Suppressor macrophage treated with lipopolysaccharide for 1 hour (primary cell): ENCODE measurements at regions not wholly inside any gene's neighbourhood (a gene's known extent, or its start where the extent isn't known, plus 50 kb on each side); places are given as distances from the start of the nearest gene placed in this dataset.

Source experiments
- DNase-seq, 3 donors: peaks; one replicate each; pipeline ENCODE4 v3.0.0-alpha.2; 2020 to 2022

GRCh38 chr18:47458483-47458882 lies 207.0 kb upstream of the SKOR2 start:
- DNase-seq = no peak

- DNase-seq = no peak
Measured at GRCh38 chr18:47457614-47458013, 206.2 kb upstream of the SKOR2 start.

GRCh38 chr18:47453038-47453437 lies 201.6 kb upstream of the SKOR2 start:
- DNase-seq = no peak

GRCh38 chr18:47448956-47449355 lies 197.5 kb upstream of the SKOR2 start:
- DNase-seq = no peak

- no peak for DNase-seq
Measured at GRCh38 chr18:47441914-47442313, 190.5 kb upstream of the SKOR2 start.

GRCh38 chr18:47438001-47438400 lies 186.5 kb upstream of the SKOR2 start:
- no peak for DNase-seq

- no peak for DNase-seq
Measured at GRCh38 chr18:47436871-47437270, 185.4 kb upstream of the SKOR2 start.

GRCh38 chr18:47434214-47434746 lies 182.8 kb upstream of the SKOR2 start:
- no peak for DNase-seq

- DNase-seq = no peak
Measured at GRCh38 chr18:47427923-47428637, 176.6 kb upstream of the SKOR2 start.

- no peak for DNase-seq
Measured at GRCh38 chr18:47427072-47427471, 175.6 kb upstream of the SKOR2 start.

GRCh38 chr18:47425365-47425764 lies 173.9 kb upstream of the SKOR2 start:
- DNase-seq = no peak

- DNase-seq = peak in 1 of 3 donors; percentile 7
Measured at GRCh38 chr18:47422524-47422923, 171.1 kb upstream of the SKOR2 start.

GRCh38 chr18:47420130-47420529 lies 168.7 kb upstream of the SKOR2 start:
- DNase-seq = peak in 2 of 3 donors; percentile 3 to 7

- peak; percentile 44 to 70 (median 55) for DNase-seq
Measured at GRCh38 chr18:47418746-47419145, 167.3 kb upstream of the SKOR2 start.

- peak in 1 of 3 donors; percentile 5 for DNase-seq
Measured at GRCh38 chr18:47417807-47418206, 166.3 kb upstream of the SKOR2 start.

GRCh38 chr18:47415881-47416280 lies 164.4 kb upstream of the SKOR2 start:
- DNase-seq = peak; percentile 32 to 63 (median 47)

- DNase-seq = no peak
Measured at GRCh38 chr18:47413327-47413726, 161.9 kb upstream of the SKOR2 start.

- DNase-seq = no peak
Measured at GRCh38 chr18:47412924-47413323, 161.5 kb upstream of the SKOR2 start.

- DNase-seq = no peak
Measured at GRCh38 chr18:47411159-47411558, 159.7 kb upstream of the SKOR2 start.

- DNase-seq = no peak
Measured at GRCh38 chr18:47410139-47410538, 158.7 kb upstream of the SKOR2 start.

- DNase-seq = no peak
Measured at GRCh38 chr18:47409519-47409918, 158.1 kb upstream of the SKOR2 start.

GRCh38 chr18:47407736-47408135 lies 156.3 kb upstream of the SKOR2 start:
- no peak for DNase-seq

- no peak for DNase-seq
Measured at GRCh38 chr18:47404845-47405244, 153.4 kb upstream of the SKOR2 start.

- DNase-seq = no peak
Measured at GRCh38 chr18:47403949-47404348, 152.5 kb upstream of the SKOR2 start.

- DNase-seq = no peak
Measured at GRCh38 chr18:47403317-47403716, 151.9 kb upstream of the SKOR2 start.
